ENCODE measurements at regions not wholly inside any gene's neighbourhood (a gene's known extent, or its start where the extent isn't known, plus 50 kb on each side); places are given as distances from the start of the nearest gene placed in this dataset.

DNA sequence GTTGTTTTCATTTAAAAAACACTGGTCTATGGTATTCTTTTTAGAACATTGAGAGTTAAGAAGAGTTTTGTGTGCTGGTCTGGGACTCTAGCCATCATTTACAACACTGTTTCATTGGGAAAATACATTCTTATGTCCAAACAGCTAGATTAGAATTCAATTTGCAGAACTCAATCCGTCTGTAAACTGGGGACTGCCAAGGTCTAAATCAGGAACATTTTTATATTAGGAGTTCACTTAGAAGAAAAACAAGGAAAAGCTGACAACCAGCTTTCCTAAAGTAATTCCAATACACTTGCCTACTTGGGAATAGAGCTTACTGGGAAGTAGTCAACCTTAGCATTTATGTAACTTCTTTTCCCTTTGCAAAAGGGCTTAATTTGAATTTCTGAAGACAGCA is 91.5 kb upstream of the RNF152 start:
- no peak for TF ChIP-seq CTCF (IDR thresholded peaks at IDR 0.05)
- no peak for TF ChIP-seq POLR2AphosphoS5 (IDR thresholded peaks at IDR 0.05)
